AG10803 (cell line): ENCODE measurements at regions not wholly inside any gene's neighbourhood (a gene's known extent, or its start where the extent isn't known, plus 50 kb on each side); places are given as distances from the start of the nearest gene placed in this dataset.
"Not testable (repeated sequence)": the region's sequence is repeated elsewhere in the genome, so short reads cannot be mapped to it uniquely, and the experiment has no call there.

ENCODE experiments used
- DNase-seq: peaks from one replicate; pipeline ENCODE4 v3.0.0; 2010; ENCODE audit warnings: low read depth
- H3K4me3 ChIP-seq: 2 replicates; pipeline ENCODE4 v1.5.1; 2011; ENCODE audit warnings: mild to moderate bottlenecking, low read length, control low read depth
- TF ChIP-seq, protein P1 (sequence below): conservative IDR thresholded peaks from 2 replicates; pipeline ENCODE4 v1.5.1; 2011; ENCODE audit warnings: mild to moderate bottlenecking, low read length, control low read depth, inconsistent platforms

- H3K4me3 ChIP-seq, DNase-seq: not testable (repeated sequence)
Measured at GRCh38 chr15:34528055-34528754, 55.2 kb downstream of the GOLGA8B start.

GRCh38 chr15:34527641-34528040, 55.8 kb downstream of the GOLGA8B start:
- not testable (repeated sequence) for DNase-seq, H3K4me3 ChIP-seq

DNA sequence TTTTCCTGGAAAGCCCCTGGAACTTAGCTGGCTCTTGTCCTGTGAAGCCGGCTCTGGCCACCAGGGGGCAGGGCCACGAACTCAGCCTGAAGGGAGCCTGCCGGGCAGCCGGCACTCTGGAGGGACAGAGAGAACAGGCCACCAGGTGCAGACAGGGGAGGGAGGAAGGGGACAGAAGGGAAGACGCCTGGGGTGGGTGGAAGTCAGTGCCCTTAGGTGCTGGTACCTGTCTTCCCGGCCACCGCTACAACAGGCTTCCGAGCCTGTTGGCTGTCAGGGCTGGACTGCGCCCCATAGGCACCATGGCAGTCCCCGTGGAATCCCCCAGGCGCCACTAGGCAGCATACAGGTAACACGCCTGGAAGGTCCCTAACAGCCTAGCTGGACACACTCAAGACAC, 59.6 kb downstream of the GOLGA8B start:
- DNase-seq, H3K4me3 ChIP-seq: not testable (repeated sequence)

GRCh38 chr15:34522601-34523000, 60.9 kb downstream of the GOLGA8B start:
- H3K4me3 ChIP-seq, DNase-seq: not testable (repeated sequence)

- not testable (repeated sequence) for DNase-seq, H3K4me3 ChIP-seq
Measured at GRCh38 chr15:34521802-34522485, 61.5 kb downstream of the GOLGA8B start.

GRCh38 chr15:34520566-34520965, 62.9 kb downstream of the GOLGA8B start:
- DNase-seq = no peak
- TF ChIP-seq, protein P1, sequence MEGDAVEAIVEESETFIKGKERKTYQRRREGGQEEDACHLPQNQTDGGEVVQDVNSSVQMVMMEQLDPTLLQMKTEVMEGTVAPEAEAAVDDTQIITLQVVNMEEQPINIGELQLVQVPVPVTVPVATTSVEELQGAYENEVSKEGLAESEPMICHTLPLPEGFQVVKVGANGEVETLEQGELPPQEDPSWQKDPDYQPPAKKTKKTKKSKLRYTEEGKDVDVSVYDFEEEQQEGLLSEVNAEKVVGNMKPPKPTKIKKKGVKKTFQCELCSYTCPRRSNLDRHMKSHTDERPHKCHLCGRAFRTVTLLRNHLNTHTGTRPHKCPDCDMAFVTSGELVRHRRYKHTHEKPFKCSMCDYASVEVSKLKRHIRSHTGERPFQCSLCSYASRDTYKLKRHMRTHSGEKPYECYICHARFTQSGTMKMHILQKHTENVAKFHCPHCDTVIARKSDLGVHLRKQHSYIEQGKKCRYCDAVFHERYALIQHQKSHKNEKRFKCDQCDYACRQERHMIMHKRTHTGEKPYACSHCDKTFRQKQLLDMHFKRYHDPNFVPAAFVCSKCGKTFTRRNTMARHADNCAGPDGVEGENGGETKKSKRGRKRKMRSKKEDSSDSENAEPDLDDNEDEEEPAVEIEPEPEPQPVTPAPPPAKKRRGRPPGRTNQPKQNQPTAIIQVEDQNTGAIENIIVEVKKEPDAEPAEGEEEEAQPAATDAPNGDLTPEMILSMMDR = no peak
- no peak overlapping the region for H3K4me3 ChIP-seq

DNA sequence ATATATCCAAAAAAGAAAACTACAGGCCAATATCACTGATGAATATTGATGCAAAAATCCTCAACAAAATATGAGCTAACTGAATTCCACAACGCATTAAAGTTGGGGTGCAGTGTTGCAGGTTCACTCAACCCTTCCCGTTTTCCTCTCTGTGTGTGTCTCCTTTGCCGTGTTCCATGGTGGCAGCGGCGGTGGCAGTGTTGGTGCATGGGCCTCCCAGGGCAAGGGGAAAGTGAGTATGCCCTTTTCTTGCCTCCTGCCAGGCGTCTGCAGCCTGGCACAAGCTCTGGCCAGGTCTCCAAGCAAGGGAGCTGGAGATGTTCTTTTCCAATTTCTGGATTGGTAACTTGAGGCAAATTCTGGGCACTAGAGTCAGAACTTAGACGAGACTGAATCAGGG, 63.4 kb downstream of the GOLGA8B start:
- H3K4me3 ChIP-seq, DNase-seq: not testable (repeated sequence)

DNA sequence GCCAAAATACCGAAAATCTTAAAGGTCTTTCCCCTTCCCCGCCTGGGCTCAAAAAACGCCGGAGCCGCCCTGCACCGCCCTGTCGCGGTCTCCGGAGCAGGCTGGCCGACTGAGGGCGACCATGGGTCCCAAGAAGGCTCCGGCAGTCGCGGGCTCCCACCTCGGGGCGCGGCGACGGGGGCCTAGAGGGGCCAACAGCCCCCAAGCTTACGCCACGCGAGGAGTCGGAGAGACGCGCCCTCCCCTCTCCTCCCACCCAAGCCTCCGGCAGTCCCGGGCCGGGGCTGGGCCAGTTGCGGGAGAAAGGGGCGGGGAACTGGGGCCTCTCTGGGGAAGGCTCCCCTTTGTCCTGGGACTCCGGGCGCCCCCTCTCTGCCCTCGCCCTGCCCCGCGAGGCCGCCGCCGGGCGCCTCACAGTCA, 69.2 kb downstream of the GOLGA8B start:
- TF ChIP-seq, protein P1 = no peak
- peak; percentile 15 for DNase-seq
- peak overlapping the region; percentile 63 for H3K4me3 ChIP-seq

GRCh38 chr15:34512628-34513027, 70.8 kb downstream of the GOLGA8B start:
- H3K4me3 ChIP-seq = no peak overlapping the region
- TF ChIP-seq, protein P1 = no peak
- no peak for DNase-seq

DNA sequence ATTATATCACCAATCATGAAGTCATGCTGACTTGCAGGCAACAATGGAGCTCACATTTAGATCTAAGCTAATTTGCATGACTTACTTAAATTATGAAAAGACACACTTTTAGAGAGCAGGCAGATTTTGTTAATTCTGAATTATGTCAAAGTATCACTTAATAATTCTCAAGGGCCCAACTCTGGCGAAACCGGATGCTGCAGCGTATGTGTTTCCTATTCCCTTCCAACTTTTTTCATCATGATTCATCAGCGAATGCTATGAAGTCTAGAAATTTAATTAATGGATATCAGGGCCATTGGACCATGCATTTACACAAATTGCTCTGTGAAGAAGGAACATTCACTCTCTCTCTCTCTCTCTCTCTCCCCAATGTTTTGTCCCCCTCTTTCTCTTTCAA, 63.5 kb upstream of the GOLGA8A start:
- no peak overlapping the region for H3K4me3 ChIP-seq
- DNase-seq = peak; percentile 11
- TF ChIP-seq, protein P1 = no peak
